PC-9 (cell line): ENCODE measurements at regions not wholly inside any gene's neighbourhood (a gene's known extent, or its start where the extent isn't known, plus 50 kb on each side); places are given as distances from the start of the nearest gene placed in this dataset.

Experiments
- EZH2 ChIP-seq: fragments of 200-600 bp; sonication (generic); IDR thresholded peaks from 2 replicates; pipeline ENCODE4 v1.8.0; 2017; ENCODE audit warnings: antibody characterized with exemption, low read depth
- TF ChIP-seq, protein P1 (sequence below): fragments of 200-600 bp; sonication (generic); conservative IDR thresholded peaks from 2 replicates; pipeline ENCODE4 v1.6.1; 2017; ENCODE audit warnings: mixed run types, antibody characterized with exemption, mild to moderate bottlenecking, moderate library complexity

- TF ChIP-seq, protein P1, sequence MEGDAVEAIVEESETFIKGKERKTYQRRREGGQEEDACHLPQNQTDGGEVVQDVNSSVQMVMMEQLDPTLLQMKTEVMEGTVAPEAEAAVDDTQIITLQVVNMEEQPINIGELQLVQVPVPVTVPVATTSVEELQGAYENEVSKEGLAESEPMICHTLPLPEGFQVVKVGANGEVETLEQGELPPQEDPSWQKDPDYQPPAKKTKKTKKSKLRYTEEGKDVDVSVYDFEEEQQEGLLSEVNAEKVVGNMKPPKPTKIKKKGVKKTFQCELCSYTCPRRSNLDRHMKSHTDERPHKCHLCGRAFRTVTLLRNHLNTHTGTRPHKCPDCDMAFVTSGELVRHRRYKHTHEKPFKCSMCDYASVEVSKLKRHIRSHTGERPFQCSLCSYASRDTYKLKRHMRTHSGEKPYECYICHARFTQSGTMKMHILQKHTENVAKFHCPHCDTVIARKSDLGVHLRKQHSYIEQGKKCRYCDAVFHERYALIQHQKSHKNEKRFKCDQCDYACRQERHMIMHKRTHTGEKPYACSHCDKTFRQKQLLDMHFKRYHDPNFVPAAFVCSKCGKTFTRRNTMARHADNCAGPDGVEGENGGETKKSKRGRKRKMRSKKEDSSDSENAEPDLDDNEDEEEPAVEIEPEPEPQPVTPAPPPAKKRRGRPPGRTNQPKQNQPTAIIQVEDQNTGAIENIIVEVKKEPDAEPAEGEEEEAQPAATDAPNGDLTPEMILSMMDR, result no peak
- no peak for TF ChIP-seq EZH2
These were observed 132.4 kb upstream of the MAFB start for GRCh38 chr20:40821429-40821828.
